HG03175 (cell line): ENCODE measurements at regions not wholly inside any gene's neighbourhood (a gene's known extent, or its start where the extent isn't known, plus 50 kb on each side); places are given as distances from the start of the nearest gene placed in this dataset.

Source experiments
- ATAC-seq: cut with Tn5 transposase; IDR thresholded peaks from one replicate; pipeline ENCODE4 v1.9.1; 2021; ENCODE audit warnings: mild to moderate bottlenecking, moderate library complexity; ENCODE audit not compliant: unreplicated experiment

DNA sequence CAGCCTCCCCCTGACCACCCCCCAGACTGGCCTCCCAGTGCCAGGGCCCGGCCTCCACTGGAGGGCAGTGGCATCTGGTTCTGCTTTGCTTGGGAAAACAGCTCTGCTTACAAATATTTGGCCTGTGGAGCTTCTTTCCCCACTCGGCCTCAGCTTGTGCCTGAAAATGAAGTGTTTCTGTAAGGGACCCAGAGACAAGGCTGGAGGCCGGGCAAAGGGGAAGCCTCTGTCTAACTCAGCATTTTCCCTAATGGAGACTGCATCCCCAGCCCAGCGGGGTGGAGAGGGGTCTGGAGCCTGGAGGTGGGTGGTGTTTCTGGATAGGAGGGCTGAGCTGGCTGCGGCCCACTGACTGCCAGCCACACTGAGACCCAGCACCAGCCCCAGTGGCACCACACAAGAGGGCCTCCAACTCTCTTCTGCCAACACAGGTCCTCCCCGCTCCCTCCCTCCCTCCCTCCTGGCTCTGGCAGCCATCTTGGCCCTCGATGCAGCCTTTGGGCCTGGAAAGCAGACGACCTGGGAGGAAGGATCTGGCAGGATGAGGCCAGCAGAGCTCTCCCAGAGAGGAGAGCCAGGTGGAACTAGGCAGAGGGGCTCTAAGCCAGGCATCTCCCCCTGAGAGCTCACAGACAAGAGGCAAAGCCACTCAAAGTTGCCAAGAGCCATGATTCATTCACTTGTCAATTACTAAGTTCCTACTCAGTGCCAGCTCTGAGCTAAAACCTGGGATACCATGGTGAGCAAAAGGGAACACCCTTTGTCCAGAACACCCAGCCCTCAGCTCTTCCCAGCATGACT is 77.1 kb upstream of the CD82 start:
- ATAC-seq, result no peak

DNA sequence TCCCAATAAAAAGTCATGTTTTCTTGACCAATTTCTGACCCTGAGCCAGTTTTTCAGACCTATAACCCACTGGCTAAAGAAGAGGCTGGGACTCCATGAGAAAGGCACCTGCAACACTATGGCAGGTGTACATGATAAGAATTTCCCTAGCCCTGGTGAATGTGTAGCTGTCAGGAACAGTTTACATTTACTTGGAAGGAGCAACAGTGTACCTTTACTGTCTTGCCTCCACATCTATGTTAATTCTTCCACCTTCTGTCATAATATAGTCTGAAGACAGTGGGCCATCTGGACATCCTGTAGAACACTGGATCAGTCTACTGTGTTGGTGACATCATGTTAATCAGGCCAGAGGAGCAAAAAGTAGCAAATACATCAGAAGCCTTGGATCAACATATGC is 72.1 kb upstream of the CD82 start:
- no peak for ATAC-seq

DNA sequence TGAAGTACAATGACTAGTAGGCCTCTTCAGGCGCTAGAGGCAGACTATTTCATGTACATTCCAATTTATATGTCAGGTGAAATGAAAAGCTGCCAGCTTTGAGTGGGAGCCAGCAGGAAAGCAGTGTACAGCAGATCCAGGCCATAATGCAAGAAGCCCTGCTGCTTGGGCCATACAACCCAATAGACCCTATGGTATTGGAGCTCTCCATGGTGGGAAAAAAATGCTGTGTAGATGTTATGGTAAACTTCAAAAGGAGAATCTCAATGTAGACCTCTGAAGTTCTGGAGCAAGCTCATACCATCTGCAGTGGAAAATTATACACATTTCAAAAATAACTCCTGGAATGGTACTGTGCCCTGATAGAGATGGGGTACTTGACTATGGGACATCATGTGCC is 71.5 kb upstream of the CD82 start:
- ATAC-seq, result no peak

DNA sequence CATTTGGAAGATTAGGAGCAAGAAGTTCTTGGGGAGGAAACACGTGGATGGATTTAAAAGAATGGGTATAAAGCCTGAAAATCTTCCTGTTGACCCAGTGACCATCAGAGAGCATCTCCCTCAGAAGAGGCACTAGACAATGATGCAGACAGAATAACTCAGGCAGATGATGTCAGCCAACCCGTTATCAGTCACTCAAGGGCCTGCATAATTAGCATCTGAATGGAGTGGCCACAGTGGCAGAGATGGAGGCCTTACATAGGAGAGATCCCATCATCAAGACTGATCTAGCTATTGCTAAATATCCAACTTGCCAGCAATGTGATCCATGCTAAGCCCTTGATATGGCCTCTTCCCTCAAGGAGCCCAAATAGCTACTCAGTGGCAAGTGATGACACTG is 70.7 kb upstream of the CD82 start:
- ATAC-seq, result no peak

DNA sequence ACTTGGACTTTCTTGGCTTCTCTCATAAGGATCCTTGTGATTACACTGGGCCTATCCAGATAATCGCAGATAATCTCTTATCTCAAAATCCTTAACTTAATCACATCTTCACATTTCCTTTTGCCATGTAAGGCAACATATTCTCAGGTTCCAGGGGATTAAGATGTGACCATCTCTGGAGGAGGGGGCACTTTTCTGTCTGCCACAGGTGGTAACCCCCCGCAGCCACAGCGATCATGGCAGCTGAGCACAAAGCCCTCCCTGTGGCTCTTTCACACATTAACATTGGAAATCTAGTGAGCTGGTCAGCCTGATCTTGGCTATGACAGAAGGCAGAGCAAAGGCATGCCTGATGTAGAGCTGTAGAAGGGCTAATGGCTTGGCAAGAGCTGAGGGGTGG is 69.1 kb upstream of the CD82 start:
- ATAC-seq, result no peak

DNA sequence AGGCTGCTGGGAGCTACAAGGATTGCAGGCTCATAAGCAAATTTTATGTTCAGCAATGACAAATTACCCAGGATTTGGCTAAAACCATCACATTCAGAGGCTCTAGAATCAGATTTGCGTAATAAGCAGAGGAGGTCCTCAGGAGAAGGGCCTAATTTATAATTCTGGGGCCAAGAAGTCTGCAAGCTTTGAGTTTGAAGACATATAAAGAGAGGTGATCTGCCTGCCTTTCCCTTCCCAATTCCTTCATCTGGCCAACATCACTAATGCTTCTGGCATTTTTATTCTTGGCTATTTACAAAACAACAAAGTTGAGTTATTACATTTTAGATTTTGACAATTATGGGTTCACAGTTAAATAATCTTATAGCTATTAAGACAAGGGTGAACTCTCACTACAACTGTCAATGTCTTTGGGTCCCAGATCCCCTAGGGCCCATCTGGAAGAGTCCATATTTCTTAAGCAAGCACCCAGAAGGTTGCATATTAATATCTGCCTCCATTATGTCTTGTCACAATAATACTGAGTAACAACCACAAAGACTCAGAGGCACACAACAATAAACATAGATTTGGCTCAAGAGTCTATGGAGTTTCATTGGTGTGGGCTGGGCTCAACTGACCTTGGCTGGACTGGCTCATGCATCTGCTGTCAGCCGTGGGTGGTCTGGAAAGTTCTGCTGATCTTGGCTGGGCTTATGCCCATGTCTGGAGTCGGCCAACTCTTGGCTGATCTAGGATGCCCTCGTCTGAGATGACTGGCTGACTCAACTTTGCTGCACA is 67.2 kb upstream of the CD82 start:
- ATAC-seq, result no peak

DNA sequence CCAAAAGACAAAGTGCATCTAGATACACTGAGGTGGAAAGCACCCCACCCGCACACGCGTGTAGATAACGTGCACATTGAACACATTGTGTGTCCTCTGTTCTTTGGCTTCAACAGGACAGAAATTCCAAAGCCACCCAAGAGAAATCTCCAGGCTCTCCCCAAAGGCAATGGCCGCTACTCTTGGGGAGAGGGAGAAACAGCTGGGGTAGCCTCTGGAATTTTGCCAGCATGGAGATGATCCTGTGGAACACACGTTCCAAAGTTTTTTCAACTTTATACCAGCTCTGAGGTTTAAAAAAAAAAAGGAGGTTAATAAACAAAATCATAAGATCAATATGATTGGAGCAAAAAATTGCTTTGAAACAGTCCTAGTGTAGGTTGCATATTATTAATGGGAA is 63.0 kb upstream of the CD82 start:
- no peak for ATAC-seq

DNA sequence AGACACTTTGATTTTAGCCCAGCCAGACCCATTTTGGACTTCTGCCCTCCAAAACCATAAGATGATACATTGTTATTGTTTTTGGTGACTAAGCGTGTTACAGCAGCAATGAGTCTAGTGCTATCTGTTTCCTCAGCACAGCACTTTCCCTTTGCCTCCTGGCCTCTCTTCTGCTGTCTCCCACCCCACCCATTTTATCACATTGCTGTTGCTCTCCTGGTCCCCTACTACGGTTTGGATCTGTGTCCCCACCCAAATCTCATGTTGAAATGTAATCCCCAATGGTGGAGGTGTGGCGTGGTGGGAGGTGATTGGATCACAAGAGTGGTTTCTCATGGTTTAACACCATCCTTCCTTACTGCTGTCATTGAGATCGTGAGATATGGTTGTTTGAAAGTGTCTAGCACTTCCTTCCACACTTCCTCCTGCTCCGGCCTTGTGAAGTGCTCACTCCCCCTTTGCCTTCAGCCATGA is 59.8 kb upstream of the CD82 start:
- ATAC-seq, result no peak

DNA sequence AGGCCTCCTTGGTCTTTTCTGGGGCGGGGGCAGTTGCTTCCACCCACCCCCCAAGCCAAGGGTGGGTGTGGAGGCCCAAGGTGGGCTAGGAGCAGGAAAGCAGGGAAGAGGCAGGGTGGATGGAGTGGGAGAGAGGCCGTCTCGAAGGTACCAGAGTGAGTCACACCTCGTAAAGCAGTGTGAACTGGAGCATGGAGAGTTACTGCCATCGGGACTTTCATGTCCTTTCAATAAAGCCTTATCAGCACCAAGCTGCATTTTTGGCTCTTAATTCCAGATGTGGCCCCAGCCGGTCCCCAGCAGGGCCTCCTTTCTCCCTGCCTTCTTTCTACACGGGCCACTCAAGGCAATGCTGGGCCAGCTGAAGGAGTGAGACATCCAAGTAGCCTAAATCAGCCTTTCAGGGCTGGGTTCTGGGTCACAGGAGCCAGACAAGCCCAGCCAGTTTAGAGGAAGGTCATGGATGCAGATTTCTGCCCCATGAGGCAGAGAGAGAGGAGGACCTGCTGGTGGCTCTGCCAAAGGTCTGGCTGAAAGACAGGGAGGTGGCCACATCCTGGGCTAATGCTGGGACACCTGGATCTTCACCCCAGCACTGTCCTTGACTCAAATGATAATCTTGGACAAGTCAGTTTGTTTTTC is 59.0 kb upstream of the CD82 start:
- no peak for ATAC-seq

DNA sequence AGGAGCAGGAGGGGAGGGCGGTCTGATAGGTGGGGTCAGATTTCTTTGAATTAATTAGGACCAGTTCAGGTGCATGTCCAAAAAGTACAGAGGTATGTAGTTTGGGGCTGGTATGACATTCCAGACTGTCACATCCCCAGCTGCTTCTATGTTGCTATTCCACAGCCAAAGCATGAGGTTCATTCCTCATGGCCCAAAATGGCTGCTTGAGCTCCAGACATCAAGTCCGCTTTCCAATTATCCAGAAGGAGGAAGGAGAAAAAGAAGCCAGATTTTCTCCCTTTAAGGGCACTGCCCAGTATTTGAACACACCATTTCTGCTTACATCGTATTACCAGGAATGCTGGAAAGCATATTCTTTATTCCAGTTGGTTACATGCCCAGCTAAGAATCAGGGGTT is 58.0 kb upstream of the CD82 start:
- no peak for ATAC-seq

DNA sequence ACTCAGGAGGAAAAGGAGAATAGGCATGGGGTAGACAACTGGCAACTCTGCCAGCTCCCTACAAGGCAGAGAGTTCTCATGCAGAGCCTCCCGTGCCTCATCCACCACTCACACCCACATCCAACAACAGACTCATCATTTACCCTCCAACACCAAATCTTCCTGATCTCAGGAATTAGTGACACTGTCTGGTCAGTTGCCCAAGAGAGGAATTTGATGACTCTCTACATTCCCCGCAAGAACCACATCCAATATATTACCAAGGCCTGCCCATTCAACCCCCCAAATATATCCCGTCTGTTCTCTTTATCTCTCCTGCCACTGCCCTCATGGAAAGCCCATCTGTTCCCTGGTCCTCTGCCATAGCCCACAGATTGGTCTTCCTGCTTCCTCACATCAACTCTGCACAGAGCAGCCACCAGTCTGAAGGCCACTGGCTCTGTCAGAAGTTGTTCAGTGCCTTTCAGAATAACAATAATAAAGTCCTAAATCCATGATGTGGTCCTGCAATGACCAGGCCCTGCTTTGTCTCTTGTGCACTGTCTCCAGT is 57.5 kb upstream of the CD82 start:
- ATAC-seq, result no peak

DNA sequence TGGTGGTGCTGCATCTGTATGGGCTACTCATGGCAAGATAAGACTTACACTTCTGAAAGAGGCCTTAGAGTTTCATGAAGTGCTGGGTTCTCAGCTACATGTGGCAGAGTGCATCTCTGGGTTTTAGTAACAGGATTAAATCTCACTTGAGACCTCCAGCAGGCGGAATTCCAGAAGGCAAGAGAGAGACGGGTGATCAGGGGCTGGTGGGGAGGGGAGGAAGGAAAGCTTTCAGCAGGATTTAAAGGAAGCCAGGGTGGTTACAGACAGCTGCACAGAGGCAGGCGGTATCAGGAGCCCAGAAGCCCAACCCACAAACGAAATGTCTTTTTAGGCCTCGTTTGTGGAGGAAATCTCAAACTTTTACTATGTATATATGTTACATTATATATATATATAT is 56.2 kb upstream of the CD82 start:
- ATAC-seq, result no peak

DNA sequence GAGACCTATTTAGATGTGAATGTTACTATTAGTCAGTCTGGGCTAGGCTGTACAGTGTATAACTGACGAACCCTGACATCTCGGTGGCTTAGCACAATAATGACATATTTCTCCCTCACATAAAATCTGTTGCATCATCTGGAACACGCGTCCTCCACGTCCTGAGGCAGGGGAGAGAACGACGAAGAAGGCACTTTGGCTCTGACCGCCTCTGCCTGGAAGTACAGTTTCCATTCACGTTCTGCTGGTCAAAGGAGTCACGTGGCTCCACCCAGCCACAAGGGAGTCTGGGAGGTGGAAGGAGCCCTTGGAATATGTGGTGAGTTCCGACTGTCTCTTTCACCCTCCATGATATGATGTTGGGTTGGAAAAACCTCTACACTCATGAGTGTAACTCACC is 55.1 kb upstream of the CD82 start:
- ATAC-seq, result no peak

DNA sequence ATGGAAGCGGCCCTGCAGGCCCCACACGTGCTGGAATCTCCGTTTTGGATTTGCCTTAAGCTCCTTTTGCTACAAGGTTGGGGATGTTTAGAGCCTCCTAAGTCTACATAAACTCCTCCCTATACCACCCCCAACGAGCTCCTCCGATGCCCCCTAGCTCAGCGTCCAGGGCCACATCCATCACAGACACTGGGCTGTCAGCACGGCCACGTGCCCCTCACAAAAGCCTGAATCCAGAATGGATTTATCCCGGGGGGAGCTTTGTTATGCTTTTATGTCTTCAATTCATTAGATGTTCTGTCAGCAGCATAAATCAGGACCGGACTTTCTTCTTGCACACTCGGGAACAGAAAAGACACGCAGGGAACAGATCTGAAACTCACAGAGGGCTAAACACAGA is 52.6 kb upstream of the CD82 start:
- no peak for ATAC-seq

DNA sequence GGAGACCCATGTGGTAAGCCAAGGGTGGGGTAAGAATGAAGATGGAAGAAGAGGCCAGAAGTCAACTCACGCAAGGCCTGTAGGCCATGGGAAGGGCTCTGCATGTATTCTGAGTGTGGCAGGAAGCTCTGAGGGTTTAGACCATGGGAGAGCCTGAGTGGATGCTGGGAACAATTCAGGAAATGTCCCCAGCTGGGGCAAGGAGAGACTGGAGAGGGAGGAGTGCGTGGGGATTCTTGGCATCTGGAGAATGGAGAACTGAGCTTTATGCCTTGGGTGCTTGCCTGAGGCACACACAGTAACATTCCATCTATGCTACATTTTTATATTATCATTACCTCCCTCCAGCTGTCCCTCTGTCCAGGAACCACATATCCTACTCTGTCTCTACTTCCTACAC is 50.4 kb upstream of the CD82 start:
- no peak for ATAC-seq
